GM23338 (cell line): ENCODE measurements at regions not wholly inside any gene's neighbourhood (a gene's known extent, or its start where the extent isn't known, plus 50 kb on each side); places are given as distances from the start of the nearest gene placed in this dataset.

Experiments
- ATAC-seq: fragments of 200-7000 bp; cut with Tn5 transposase; 3 replicates; pipeline ENCODE4 v1.9.1; 2020
- DNase-seq: peaks from one replicate; pipeline ENCODE4 v3.0.0-alpha.2; 2015; ENCODE audit warnings: low spot score
- H2AFZ ChIP-seq: fragments of 200-600 bp; sonication (generic); 2 replicates; pipeline ENCODE4 v1.8.0; 2016; ENCODE audit warnings: antibody characterized with exemption, mild to moderate bottlenecking, moderate library complexity
- H3F3A ChIP-seq: fragments of 200-600 bp; sonication (generic); replicated peaks from 2 replicates; pipeline ENCODE4 v1.8.0; 2017; ENCODE audit warnings: antibody characterized with exemption, mixed run types, low read depth
- H3K27ac ChIP-seq: fragments of 200-600 bp; sonication (generic); 2 replicates; pipeline ENCODE4 v1.6.1; 2016; ENCODE audit warnings: low read depth
- H3K27me3 ChIP-seq: fragments of 200-600 bp; sonication (generic); 2 replicates; pipeline ENCODE4 v1.8.0; 2016; ENCODE audit warnings: mild to moderate bottlenecking, mixed run types, moderate library complexity; ENCODE audit not compliant: insufficient read depth
- H3K36me3 ChIP-seq: fragments of 200-600 bp; sonication (generic); 2 replicates; pipeline ENCODE4 v1.8.0; 2016; ENCODE audit warnings: mild to moderate bottlenecking; ENCODE audit not compliant: insufficient read depth
- H3K4me1 ChIP-seq: fragments of 200-600 bp; sonication (generic); 2 replicates; pipeline ENCODE4 v1.8.0; 2016; ENCODE audit warnings: mild to moderate bottlenecking, moderate library complexity; ENCODE audit not compliant: insufficient read depth
- H3K4me2 ChIP-seq: fragments of 200-600 bp; sonication (generic); 2 replicates; pipeline ENCODE4 v1.7.1; 2017; ENCODE audit warnings: mixed run types
- H3K4me3 ChIP-seq: fragments of 200-600 bp; sonication (generic); 2 replicates; pipeline ENCODE4 v1.6.1; 2016; ENCODE audit warnings: mixed run types
- H3K79me2 ChIP-seq: fragments of 200-600 bp; sonication (generic); replicated peaks from 2 replicates; pipeline ENCODE4 v1.8.0; 2017; ENCODE audit warnings: mild to moderate bottlenecking; ENCODE audit not compliant: insufficient read depth
- H3K9me2 ChIP-seq: fragments of 200-600 bp; sonication (generic); 2 replicates; pipeline ENCODE4 v1.8.0; 2017; ENCODE audit not compliant: insufficient read depth
- H4K20me1 ChIP-seq: fragments of 200-600 bp; sonication (generic); replicated peaks from 2 replicates; pipeline ENCODE4 v1.8.0; 2017; ENCODE audit warnings: mild to moderate bottlenecking; ENCODE audit not compliant: insufficient read depth
- H3K27ac Mint-ChIP-seq: 2 replicates; pipeline ENCODE4 v1.8.0; 2020; ENCODE audit warnings: inconsistent platforms, mild to moderate bottlenecking, moderate library complexity, mixed read lengths
- H3K27me3 Mint-ChIP-seq: 3 replicates; pipeline ENCODE4 v1.8.0; 2022; ENCODE audit warnings: low read depth, mild to moderate bottlenecking, moderate library complexity, mixed read lengths, inconsistent platforms; ENCODE audit not compliant: insufficient read depth, poor library complexity
- H3K36me3 Mint-ChIP-seq: 3 replicates; pipeline ENCODE4 v1.8.0; 2021; ENCODE audit warnings: low read depth, mild to moderate bottlenecking, inconsistent platforms, moderate library complexity, mixed read lengths
- H3K4me1 Mint-ChIP-seq: 3 replicates; pipeline ENCODE4 v1.8.0; 2020; ENCODE audit warnings: mild to moderate bottlenecking, inconsistent platforms, mixed read lengths
- H3K4me3 Mint-ChIP-seq: 3 replicates; pipeline ENCODE4 v1.8.0; 2021; ENCODE audit warnings: moderate library complexity, mild to moderate bottlenecking, inconsistent platforms, mixed read lengths
- H3K9me3 Mint-ChIP-seq: 3 replicates; pipeline ENCODE4 v1.8.0; 2020; ENCODE audit warnings: moderate library complexity, mild to moderate bottlenecking, inconsistent platforms, mixed read lengths
- CREB1 ChIP-seq: fragments of 250-450 bp; sonication (Bioruptor Pico); IDR thresholded peaks from 2 replicates; pipeline ENCODE4 v1.5.0; 2020; ENCODE audit warnings: low read depth, mild to moderate bottlenecking, moderate library complexity
- ETS1 ChIP-seq: IDR thresholded peaks from 2 replicates; pipeline ENCODE4 v1.6.1; 2016; ENCODE audit warnings: antibody characterized with exemption
- JUNB ChIP-seq: IDR thresholded peaks from one replicate; pipeline ENCODE4 v1.6.1; 2016; ENCODE audit warnings: antibody characterized with exemption; ENCODE audit not compliant: unreplicated experiment
- NANOG ChIP-seq: IDR thresholded peaks from 2 replicates; pipeline ENCODE4 v1.6.1; 2016; ENCODE audit warnings: antibody characterized with exemption, borderline replicate concordance
- ZNF114 ChIP-seq: fragments of 250-450 bp; sonication (Bioruptor Pico); IDR thresholded peaks from 2 replicates; pipeline ENCODE4 v1.5.0; 2020; ENCODE audit warnings: mild to moderate bottlenecking, moderate library complexity
- ZNF331 ChIP-seq: fragments of 250-450 bp; sonication (Bioruptor Pico); IDR thresholded peaks from 2 replicates; pipeline ENCODE4 v1.5.0; 2020; ENCODE audit warnings: low read depth, mild to moderate bottlenecking, moderate library complexity
- TF ChIP-seq, protein P1 (sequence below): fragments of 250-450 bp; sonication (Bioruptor Pico); IDR thresholded peaks from 2 replicates; pipeline ENCODE4 v1.5.0; 2020; ENCODE audit warnings: mild to moderate bottlenecking, moderate library complexity

GRCh38 chr12:24746006-24746671, 202.8 kb downstream of the BCAT1 start (continued):
- TF ChIP-seq, protein P1, sequence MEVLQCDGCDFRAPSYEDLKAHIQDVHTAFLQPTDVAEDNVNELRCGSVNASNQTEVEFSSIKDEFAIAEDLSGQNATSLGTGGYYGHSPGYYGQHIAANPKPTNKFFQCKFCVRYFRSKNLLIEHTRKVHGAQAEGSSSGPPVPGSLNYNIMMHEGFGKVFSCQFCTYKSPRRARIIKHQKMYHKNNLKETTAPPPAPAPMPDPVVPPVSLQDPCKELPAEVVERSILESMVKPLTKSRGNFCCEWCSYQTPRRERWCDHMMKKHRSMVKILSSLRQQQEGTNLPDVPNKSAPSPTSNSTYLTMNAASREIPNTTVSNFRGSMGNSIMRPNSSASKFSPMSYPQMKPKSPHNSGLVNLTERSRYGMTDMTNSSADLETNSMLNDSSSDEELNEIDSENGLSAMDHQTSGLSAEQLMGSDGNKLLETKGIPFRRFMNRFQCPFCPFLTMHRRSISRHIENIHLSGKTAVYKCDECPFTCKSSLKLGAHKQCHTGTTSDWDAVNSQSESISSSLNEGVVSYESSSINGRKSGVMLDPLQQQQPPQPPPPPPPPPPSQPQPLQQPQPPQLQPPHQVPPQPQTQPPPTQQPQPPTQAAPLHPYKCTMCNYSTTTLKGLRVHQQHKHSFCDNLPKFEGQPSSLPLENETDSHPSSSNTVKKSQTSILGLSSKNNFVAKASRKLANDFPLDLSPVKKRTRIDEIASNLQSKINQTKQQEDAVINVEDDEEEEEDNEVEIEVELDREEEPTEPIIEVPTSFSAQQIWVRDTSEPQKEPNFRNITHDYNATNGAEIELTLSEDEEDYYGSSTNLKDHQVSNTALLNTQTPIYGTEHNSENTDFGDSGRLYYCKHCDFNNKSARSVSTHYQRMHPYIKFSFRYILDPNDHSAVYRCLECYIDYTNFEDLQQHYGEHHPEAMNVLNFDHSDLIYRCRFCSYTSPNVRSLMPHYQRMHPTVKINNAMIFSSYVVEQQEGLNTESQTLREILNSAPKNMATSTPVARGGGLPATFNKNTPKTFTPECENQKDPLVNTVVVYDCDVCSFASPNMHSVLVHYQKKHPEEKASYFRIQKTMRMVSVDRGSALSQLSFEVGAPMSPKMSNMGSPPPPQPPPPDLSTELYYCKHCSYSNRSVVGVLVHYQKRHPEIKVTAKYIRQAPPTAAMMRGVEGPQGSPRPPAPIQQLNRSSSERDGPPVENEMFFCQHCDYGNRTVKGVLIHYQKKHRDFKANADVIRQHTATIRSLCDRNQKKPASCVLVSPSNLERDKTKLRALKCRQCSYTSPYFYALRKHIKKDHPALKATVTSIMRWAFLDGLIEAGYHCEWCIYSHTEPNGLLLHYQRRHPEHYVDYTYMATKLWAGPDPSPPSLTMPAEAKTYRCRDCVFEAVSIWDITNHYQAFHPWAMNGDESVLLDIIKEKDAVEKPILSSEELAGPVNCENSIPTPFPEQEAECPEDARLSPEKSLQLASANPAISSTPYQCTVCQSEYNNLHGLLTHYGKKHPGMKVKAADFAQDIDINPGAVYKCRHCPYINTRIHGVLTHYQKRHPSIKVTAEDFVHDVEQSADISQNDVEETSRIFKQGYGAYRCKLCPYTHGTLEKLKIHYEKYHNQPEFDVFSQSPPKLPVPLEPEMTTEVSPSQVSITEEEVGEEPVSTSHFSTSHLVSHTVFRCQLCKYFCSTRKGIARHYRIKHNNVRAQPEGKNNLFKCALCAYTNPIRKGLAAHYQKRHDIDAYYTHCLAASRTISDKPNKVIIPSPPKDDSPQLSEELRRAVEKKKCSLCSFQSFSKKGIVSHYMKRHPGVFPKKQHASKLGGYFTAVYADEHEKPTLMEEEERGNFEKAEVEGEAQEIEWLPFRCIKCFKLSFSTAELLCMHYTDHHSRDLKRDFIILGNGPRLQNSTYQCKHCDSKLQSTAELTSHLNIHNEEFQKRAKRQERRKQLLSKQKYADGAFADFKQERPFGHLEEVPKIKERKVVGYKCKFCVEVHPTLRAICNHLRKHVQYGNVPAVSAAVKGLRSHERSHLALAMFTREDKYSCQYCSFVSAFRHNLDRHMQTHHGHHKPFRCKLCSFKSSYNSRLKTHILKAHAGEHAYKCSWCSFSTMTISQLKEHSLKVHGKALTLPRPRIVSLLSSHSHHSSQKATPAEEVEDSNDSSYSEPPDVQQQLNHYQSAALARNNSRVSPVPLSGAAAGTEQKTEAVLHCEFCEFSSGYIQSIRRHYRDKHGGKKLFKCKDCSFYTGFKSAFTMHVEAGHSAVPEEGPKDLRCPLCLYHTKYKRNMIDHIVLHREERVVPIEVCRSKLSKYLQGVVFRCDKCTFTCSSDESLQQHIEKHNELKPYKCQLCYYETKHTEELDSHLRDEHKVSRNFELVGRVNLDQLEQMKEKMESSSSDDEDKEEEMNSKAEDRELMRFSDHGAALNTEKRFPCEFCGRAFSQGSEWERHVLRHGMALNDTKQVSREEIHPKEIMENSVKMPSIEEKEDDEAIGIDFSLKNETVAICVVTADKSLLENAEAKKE: no peak
- TF ChIP-seq CREB1 (CRISPR knock-in tag) (no peak), JUNB (no peak), ZNF331 (CRISPR knock-in tag) (no peak)

DNA sequence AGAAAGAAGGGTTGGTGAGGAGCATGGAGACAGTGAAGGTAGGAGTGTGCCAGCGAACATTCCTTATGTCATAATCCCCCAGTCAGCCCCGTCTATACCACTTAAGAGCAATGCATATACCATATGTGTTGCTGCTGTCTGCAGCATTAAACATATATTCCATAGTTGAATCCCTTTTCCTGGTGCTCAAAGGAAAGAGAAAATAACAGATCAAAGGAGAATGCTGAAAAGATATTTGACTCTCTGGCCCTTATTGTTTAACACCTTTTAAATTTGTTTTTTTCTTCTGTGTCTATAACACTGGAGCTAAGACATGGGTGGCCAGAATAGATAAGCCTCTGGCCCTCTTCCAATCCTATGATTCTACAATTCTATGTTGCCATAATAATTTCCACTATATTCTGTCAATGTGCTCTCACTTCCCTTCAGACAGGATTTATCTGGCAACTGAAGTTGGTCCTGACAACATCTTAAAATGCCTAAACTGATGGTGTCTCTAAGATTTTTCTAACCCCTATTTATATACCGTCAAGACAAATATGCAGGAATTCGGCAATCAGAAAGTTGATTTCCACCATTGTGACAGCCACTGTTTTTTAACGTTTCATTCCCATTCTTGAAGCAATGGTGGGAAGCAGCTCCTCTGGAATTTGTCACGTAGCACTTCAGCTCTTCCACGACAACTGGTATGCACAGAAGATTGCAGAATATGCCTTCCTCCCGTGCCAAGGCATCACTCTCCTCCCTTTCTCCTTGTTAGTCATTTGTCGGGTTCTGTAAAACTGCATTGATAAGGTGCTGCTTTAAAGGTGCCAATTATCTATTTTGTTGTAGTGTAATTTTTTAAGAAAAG, 204.7 kb downstream of the BCAT1 start:
- H3F3A ChIP-seq: no peaks in the 10 kb centered on the region
- Mint-ChIP-seq H3K36me3 (no peaks in the 10 kb centered on the region), H3K4me1 (peaks cover 42% of the 10 kb centered on the region; the same call in 2 of the 3 replicates), H3K27me3 (peaks cover 3% of the 10 kb centered on the region), H3K27ac (no peak overlapping the region), H3K4me3 (no peak overlapping the region), H3K9me3 (no peaks in the 10 kb centered on the region)
- H3K9me2 ChIP-seq: peaks cover 4% of the 10 kb centered on the region; the same call in 1 of the 2 replicates
- no peaks in the 10 kb centered on the region for H3K36me3 ChIP-seq
- no peak overlapping the region for H3K4me2 ChIP-seq
- H3K4me1 ChIP-seq: peaks cover 24% of the 10 kb centered on the region
- H3K79me2 ChIP-seq: no peaks in the 10 kb centered on the region
- no peak overlapping the region for H2AFZ ChIP-seq
- ATAC-seq: no peak
- H3K27me3 ChIP-seq: no peaks in the 10 kb centered on the region
- no peak overlapping the region for H3K4me3 ChIP-seq
- no peak for DNase-seq
- no peaks in the 10 kb centered on the region for H4K20me1 ChIP-seq
- no peak overlapping the region for H3K27ac ChIP-seq
- TF ChIP-seq ZNF114 (CRISPR knock-in tag) (no peak), NANOG (no peak), ETS1 (no peak)
- TF ChIP-seq, protein P1: no peak
